HG03521 (cell line): ENCODE measurements at regions not wholly inside any gene's neighbourhood (a gene's known extent, or its start where the extent isn't known, plus 50 kb on each side); places are given as distances from the start of the nearest gene placed in this dataset.
"Not testable (repeated sequence)": the region's sequence is repeated elsewhere in the genome, so short reads cannot be mapped to it uniquely, and the experiment has no call there.

Experiments used
- ATAC-seq: cut with Tn5 transposase; IDR thresholded peaks from one replicate; pipeline ENCODE4 v1.9.1; 2021; ENCODE audit warnings: mild to moderate bottlenecking, moderate library complexity; ENCODE audit not compliant: unreplicated experiment

DNA sequence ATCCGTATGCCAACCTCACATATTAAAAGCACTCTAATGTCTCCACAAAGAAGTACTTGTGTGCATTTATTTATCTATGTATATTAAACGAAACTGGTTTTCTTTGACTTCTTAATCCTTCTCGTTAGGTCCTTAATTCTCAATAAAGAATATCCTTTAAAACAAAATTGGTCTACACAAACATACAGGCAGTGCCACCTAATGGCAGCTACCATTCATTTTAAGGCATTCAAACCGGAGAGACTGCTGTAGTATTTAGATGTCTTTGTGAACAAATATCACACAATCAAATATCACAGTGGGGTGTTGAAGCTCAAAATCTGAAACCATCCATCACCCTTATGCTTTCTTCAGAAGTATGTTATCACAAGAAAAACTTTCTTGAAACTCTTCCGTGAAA is 96.6 kb upstream of the IRAK1BP1 start:
- no peak for ATAC-seq

DNA sequence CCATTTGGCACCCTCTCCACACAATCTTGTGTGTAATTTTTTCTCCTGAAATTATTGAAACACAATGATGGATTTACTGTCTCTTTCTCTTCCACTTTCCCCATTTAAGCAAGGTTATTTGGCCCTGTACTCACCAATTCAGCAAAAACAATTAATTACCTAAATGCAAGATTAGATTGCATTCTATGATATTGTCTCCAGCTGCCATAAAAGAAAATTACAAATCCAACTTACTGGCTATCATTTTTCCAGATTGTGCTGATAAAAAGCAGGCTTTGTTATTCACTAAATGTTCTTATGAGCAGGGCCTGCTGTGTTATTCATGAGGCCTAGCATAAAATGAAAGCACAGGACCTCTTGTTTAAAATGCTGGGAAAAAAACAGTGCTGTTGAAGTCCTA is 95.8 kb upstream of the IRAK1BP1 start:
- no peak for ATAC-seq

DNA sequence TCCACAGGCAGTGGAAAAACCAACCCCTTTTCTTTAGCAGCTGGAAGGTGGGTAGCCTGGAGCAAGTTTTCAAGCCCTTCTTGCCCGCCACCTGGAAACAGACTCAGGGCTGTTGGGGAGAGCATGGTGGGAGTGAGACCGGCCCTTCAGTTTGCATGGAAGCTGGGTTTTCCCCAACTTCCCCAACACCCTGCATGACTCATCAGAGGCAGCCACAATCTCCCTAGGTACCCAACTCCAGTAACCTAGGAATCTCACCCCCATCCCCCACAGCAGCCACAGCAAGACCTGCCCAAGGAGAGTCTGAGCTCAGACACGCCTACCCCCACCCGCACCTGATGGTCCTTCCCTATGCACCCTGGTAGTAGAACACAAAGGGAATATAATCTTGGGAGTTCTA is 86.3 kb upstream of the IRAK1BP1 start:
- ATAC-seq: no peak

DNA sequence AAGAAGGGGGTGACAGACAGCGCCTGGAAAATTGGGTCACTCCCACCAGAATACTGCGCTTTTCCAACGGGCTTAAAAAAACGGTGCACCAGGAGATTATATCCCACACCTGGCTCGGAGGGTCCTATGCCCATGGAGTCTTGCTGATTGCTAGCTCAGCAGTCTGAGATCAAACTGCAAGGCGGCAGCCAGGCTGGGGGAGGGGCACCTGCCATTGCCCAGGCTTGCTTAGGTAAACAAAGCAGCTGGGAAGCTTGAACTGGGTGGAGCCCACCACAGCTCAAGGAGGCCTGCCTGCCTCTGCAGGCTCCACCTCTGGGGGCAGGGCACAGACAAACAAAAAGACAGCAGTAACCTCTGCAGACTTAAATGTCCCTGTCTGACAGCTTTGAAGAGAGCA is 84.0 kb upstream of the IRAK1BP1 start:
- ATAC-seq: not testable (repeated sequence)

DNA sequence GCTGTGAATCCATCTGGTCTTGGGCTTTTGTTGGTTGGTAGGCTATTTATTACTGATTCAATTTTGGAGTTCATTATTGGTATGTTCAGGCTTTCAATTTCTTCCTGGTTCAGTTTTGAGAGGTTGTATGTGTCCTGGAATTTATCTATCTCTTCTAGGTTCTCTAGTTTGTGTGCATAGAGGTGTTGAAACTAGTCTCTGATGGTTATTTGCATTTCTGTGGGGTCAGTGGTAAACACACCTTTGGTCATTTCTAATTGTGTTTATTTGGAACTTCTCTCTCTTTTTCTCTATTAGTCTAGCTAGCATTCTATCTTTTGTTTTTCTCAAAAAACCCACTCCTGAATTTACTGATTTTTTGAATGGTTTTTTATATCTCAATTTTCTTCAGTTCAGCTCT is 70.1 kb upstream of the IRAK1BP1 start:
- ATAC-seq: no peak

DNA sequence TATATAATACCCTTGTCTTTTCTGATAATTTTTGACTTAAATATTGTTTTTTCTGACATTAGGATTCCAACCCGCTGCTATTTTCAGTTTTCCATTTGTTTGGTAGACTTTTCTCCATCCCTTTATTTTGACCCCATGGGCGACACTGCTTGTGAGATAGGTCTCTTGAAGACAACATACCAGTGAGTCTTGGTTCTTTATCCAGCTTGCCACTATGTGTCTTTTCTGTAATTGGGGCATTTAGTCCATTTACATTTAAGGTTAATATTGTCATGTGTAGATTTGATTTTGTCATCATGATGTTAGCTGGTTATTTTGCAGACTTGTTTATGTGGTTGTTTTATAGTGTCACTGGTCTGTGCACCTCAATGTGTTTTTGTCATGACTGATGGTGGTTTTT is 67.7 kb upstream of the IRAK1BP1 start:
- no peak for ATAC-seq

DNA sequence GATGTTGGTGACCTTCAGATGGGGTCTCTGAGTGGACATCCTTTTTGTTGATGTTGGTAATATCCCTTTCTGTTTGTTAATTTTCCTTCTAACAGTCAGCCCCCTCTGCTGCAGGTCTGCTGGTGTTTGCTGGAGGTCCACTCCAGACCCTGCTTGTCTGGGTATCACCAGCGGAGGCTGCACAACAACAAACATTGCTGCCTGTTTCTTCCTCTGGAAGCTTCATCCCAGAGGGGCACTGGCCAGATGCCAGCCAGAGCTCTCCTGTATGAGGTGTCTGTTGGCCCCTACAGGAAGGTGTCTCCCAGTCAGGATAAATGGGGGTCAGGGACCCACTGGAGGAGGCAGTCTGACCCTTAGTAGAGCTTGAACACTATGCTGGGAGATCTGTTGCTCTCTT is 60.6 kb upstream of the IRAK1BP1 start:
- ATAC-seq: not testable (repeated sequence)

DNA sequence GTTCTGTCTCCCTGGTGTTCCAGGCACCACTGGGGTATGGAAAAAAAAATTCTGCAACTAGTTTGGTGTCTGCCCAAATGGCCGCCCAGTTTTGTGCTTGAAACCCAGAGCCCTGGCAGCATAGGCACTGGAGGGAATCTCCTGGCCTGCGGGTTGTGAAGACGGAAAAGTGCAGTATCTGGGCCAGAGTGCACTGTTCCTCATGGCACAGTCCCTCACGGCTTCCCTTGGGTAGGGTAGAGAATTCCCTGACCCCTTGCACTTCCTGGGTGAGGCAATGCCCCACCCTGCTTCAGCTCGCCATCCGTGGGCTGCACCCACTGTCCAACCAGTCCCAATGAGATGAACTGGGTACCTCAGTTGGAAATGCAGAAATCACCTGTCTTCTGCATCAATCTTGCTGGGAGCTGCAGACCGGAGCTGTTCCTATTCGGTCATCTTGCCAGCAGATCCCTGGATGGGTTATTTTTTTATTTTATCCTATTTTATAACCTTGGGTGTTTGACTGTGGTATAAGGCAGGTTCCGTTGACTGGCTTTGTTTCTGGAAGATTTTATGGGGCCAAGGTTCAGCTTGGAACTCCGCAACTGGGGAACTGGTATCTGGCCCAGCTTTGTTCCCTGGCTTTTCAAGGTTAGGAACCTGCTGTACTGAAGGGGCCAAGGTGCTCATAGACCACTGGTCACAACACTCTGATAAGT is 59.5 kb upstream of the IRAK1BP1 start:
- not testable (repeated sequence) for ATAC-seq

DNA sequence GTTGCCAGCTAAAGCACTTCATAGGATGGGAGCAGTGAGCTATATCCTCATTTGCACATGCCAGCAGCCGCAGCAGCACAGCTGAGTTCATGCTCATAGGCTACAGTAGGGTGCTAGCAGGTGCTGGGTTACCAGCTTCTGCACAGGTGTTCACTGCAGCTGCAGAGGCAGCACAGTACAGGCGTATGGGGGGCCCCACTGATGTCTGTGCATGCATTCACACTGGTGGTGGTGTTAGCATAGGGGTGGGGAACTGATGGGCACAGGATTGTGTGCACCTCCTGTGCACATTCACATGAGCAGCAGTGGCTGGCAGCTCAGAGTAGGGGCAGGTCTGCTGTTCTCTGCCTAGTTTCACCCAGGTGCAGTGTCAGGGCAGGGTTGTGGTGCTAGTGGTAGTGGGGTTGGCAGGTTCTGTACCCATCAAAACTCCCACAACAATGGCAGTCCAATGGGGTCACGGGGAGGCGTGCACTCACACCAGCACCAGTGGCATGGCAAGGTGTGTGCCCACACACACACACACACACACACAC is 58.9 kb upstream of the IRAK1BP1 start:
- ATAC-seq: no peak

DNA sequence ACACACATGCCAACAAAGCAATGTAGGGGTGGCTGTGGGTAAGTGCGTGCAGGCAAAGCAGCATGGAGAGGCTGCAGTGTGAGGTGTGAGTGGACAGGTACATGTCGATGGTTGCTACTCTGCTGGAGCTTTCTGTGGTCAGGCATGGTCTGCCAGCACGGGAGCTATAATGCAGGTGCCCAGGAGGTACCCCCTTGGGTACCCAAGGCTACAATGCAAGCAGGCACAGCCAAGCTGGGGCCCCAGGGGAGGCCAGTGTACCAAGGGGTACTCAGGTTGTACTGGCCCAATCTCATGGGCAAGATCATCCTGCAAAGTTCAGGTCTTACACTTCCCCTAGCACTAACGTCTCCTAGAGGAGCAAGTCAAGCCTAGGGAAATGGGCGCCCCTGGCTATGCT is 58.4 kb upstream of the IRAK1BP1 start:
- no peak for ATAC-seq

DNA sequence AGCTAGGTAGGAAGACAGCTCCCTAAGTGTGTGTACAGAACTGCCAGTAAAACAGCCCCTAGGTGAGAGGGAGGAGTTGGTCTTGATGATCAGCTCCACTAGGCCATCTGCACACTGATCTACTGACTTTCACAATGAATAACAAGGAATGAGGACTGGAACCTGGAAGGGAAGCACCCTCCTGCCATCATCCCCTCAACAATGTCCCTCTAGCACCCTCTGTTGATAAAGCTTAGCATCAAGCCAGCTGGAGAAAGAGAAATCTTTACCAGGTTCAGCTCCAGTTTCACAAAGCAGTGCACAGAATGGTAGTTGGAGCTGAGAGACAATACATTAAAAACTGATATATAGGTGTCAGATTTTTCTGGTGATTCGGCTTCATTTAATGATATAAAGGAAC is 57.2 kb upstream of the IRAK1BP1 start:
- no peak for ATAC-seq

DNA sequence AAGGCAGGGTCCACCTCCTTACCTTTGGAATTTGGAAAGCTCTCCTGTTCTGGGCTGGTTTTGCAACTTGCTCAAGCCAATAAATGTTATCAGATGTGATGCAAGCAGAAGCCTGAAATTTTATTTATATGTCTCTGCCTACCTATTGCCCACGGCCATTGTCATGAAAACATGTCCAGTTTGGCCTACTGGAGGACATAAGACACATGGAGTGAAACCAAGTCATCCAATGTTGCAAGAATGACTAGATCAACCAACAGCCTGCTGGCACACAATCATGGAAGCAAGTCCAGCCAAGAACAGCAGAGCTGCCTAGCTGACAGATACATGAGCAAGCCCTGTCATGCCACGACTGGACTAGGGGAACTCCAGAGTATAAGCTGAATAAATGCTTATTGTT is 56.7 kb upstream of the IRAK1BP1 start:
- no peak for ATAC-seq
